ENCODE measurements at regions not wholly inside any gene's neighbourhood (a gene's known extent, or its start where the extent isn't known, plus 50 kb on each side); places are given as distances from the start of the nearest gene placed in this dataset.
"Not testable (repeated sequence)": the region's sequence is repeated elsewhere in the genome, so short reads cannot be mapped to it uniquely, and the experiment has no call there.

GRCh38 chr14:54266616-54267015 is 130.2 kb upstream of the CDKN3 start:
- DNase-seq, result not testable (repeated sequence)

GRCh38 chr14:54267172-54267571 is 129.6 kb upstream of the CDKN3 start:
- DNase-seq, result no peak

GRCh38 chr14:54275997-54276725 is 120.6 kb upstream of the CDKN3 start:
- DNase-seq, result no peak

- no peak for DNase-seq
Measured at GRCh38 chr14:54278087-54278486, 118.7 kb upstream of the CDKN3 start.

GRCh38 chr14:54278665-54279295 is 118.0 kb upstream of the CDKN3 start:
- no peak for DNase-seq

- DNase-seq, result no peak
Measured at GRCh38 chr14:54282849-54283248, 114.0 kb upstream of the CDKN3 start.

GRCh38 chr14:54285030-54285429 is 111.8 kb upstream of the CDKN3 start:
- DNase-seq, result no peak

- DNase-seq, result no peak
Measured at GRCh38 chr14:54291491-54292191, 105.2 kb upstream of the CDKN3 start.

- no peak for DNase-seq
Measured at GRCh38 chr14:54294802-54295201, 102.0 kb upstream of the CDKN3 start.

GRCh38 chr14:54299410-54300363 is 97.1 kb upstream of the CDKN3 start:
- no peak for DNase-seq

GRCh38 chr14:54300881-54301280 is 95.9 kb upstream of the CDKN3 start:
- DNase-seq, result no peak

- DNase-seq, result no peak
Measured at GRCh38 chr14:54301359-54301758, 95.4 kb upstream of the CDKN3 start.

- no peak for DNase-seq
Measured at GRCh38 chr14:54306806-54307205, 90.0 kb upstream of the CDKN3 start.

- no peak for DNase-seq
Measured at GRCh38 chr14:54309615-54310014, 87.2 kb upstream of the CDKN3 start.

GRCh38 chr14:54310151-54310850 is 86.5 kb upstream of the CDKN3 start:
- no peak for DNase-seq

- DNase-seq, result no peak
Measured at GRCh38 chr14:54310851-54311228, 86.0 kb upstream of the CDKN3 start.

- DNase-seq, result no peak
Measured at GRCh38 chr14:54312166-54312801, 84.5 kb upstream of the CDKN3 start.

- DNase-seq, result no peak
Measured at GRCh38 chr14:54314365-54315104, 82.3 kb upstream of the CDKN3 start.

GRCh38 chr14:54316652-54317051 is 80.2 kb upstream of the CDKN3 start:
- no peak for DNase-seq

GRCh38 chr14:54317391-54317790 is 79.4 kb upstream of the CDKN3 start:
- no peak for DNase-seq

- no peak for DNase-seq
Measured at GRCh38 chr14:54322246-54322645, 74.6 kb upstream of the CDKN3 start.
